Liver (tissue), 8 donors: ENCODE measurements at regions not wholly inside any gene's neighbourhood (a gene's known extent, or its start where the extent isn't known, plus 50 kb on each side); places are given as distances from the start of the nearest gene placed in this dataset.

Source experiments
- DNase-seq: peaks from one replicate; pipeline ENCODE4 v3.0.0-alpha.2; 2017; ENCODE audit warnings: low spot score
- H3K27ac ChIP-seq, 2 donors: one replicate each; pipeline ENCODE4 v1.7.0; 2013; ENCODE audit warnings: inconsistent platforms in 2 of 2, low read length in 2 of 2, control low read depth in 1 of 2, low read depth in 1 of 2, mild to moderate bottlenecking in 1 of 2
- H3K27me3 ChIP-seq, 4 donors: one replicate each; pipeline versions ENCODE4 v1.6.1 to v1.7.0; 2013; ENCODE audit warnings: low read length in 3 of 4, inconsistent platforms in 1 of 4, mild to moderate bottlenecking in 1 of 4, moderate library complexity in 1 of 4; ENCODE audit not compliant: control insufficient read depth in 4 of 4, insufficient read depth in 4 of 4
- H3K36me3 ChIP-seq, 4 donors: one replicate each; pipeline versions ENCODE4 v1.6.1 to v1.7.0; 2013; ENCODE audit warnings: low read length in 3 of 4, mild to moderate bottlenecking in 3 of 4, low read depth in 1 of 4, moderate library complexity in 1 of 4; ENCODE audit not compliant: control insufficient read depth in 4 of 4, insufficient read depth in 3 of 4
- H3K4me1 ChIP-seq, 4 donors: one replicate each; pipeline versions ENCODE4 v1.6.1 to v1.7.0; 2013; ENCODE audit warnings: low read length in 3 of 4, mild to moderate bottlenecking in 3 of 4, moderate library complexity in 1 of 4; ENCODE audit not compliant: control insufficient read depth in 4 of 4, insufficient read depth in 4 of 4
- H3K4me3 ChIP-seq, 3 donors: one replicate each; pipeline versions ENCODE4 v1.6.1 to v1.7.0; 2013; ENCODE audit warnings: low read length in 3 of 3, control low read depth in 1 of 3, low read depth in 1 of 3, mild to moderate bottlenecking in 1 of 3
- H3K9ac ChIP-seq, 2 donors: one replicate each; pipeline ENCODE4 v1.7.0; 2013; ENCODE audit warnings: low read length in 2 of 2, mild to moderate bottlenecking in 2 of 2, moderate library complexity in 2 of 2, control low read depth in 1 of 2, low read depth in 1 of 2
- H3K9me3 ChIP-seq, 4 donors: one replicate each; pipeline versions ENCODE4 v1.6.1 to v1.7.0; 2013; ENCODE audit warnings: low read length in 3 of 4; ENCODE audit not compliant: control insufficient read depth in 4 of 4
- EGR1 ChIP-seq, 2 donors: IDR thresholded peaks; 2 replicates each; pipeline ENCODE4 v1.6.1; 2016 to 2018; ENCODE audit warnings: antibody characterized with exemption in 2 of 2, low read depth in 2 of 2
- FOXA1 ChIP-seq: IDR thresholded peaks from 2 replicates; pipeline ENCODE4 v1.6.1; 2016; ENCODE audit warnings: antibody characterized with exemption
- FOXA2 ChIP-seq: IDR thresholded peaks from 2 replicates; pipeline ENCODE4 v1.6.1; 2016; ENCODE audit warnings: antibody characterized with exemption
- GABPA ChIP-seq, 2 donors: IDR thresholded peaks in 1 of 2; conservative IDR thresholded peaks in 1 of 2; 2 replicates each; pipeline ENCODE4 v1.6.1; 2016; ENCODE audit warnings: antibody characterized with exemption in 2 of 2, mild to moderate bottlenecking in 1 of 2, moderate library complexity in 1 of 2
- HNF4A ChIP-seq, 2 donors: conservative IDR thresholded peaks; 2 replicates each; pipeline ENCODE4 v1.6.1; 2016; ENCODE audit warnings: antibody characterized with exemption in 2 of 2, mild to moderate bottlenecking in 2 of 2
- HNF4G ChIP-seq: IDR thresholded peaks from 2 replicates; pipeline ENCODE4 v1.6.1; 2016; ENCODE audit warnings: antibody characterized with exemption
- JUND ChIP-seq, 2 donors: IDR thresholded peaks; 2 replicates each; pipeline ENCODE4 v1.6.1; 2016; ENCODE audit warnings: antibody characterized with exemption in 2 of 2
- NR2F2 ChIP-seq: IDR thresholded peaks from 2 replicates; pipeline ENCODE4 v1.6.1; 2016; ENCODE audit warnings: antibody characterized with exemption
- RAD21 ChIP-seq, 2 donors: IDR thresholded peaks; 2 replicates each; pipeline ENCODE4 v1.6.1; 2016; ENCODE audit warnings: antibody characterized with exemption in 2 of 2, mild to moderate bottlenecking in 2 of 2
- RXRA ChIP-seq, 2 donors: IDR thresholded peaks; 2 replicates each; pipeline ENCODE4 v1.6.1; 2017 to 2018; ENCODE audit warnings: antibody characterized with exemption in 2 of 2, mild to moderate bottlenecking in 1 of 2
- SP1 ChIP-seq: IDR thresholded peaks from 2 replicates; pipeline ENCODE4 v1.6.1; 2018; ENCODE audit warnings: antibody characterized with exemption, mild to moderate bottlenecking
- TAF1 ChIP-seq: conservative IDR thresholded peaks from 2 replicates; pipeline ENCODE4 v1.6.1; 2016; ENCODE audit warnings: antibody characterized with exemption, mild to moderate bottlenecking
- YY1 ChIP-seq: IDR thresholded peaks from 2 replicates; pipeline ENCODE4 v1.6.1; 2016; ENCODE audit warnings: antibody characterized with exemption, mild to moderate bottlenecking
- WGBS: extraction: QIAGEN DNeasy Blood & Tissue Kit; methylation state at CpG from one replicate; pipeline ENCODE4 v1.1.7; 2013; 5-methylcytosine and 5-hydroxymethylcytosine counted together
- TF ChIP-seq, protein P1 (sequence below): IDR thresholded peaks from 2 replicates; pipeline ENCODE4 v1.6.1; 2016; ENCODE audit warnings: antibody characterized with exemption
- TF ChIP-seq, protein P2 (sequence below): IDR thresholded peaks from 2 replicates; pipeline ENCODE4 v1.6.1; 2016; ENCODE audit warnings: antibody characterized with exemption
- TF ChIP-seq, protein P3 (sequence below): IDR thresholded peaks from 2 replicates; pipeline ENCODE4 v1.6.1; 2016; ENCODE audit warnings: antibody characterized with exemption
- TF ChIP-seq, protein P4 (sequence below): fragments of 150-350 bp; IDR thresholded peaks from 2 replicates; pipeline ENCODE4 v1.5.1; 2017; ENCODE audit warnings: improper control_type of control experiment, low read depth, low read length; ENCODE audit not compliant: missing input control
- TF ChIP-seq, protein P5 (sequence below): IDR thresholded peaks from 2 replicates; pipeline ENCODE4 v1.6.1; 2016; ENCODE audit warnings: antibody characterized with exemption, mild to moderate bottlenecking
- donor health status: healthy.
- donor health status: healthy.
- donor health status: healthy.
- donor health status: healthy.
- donor health status: healthy.

DNA sequence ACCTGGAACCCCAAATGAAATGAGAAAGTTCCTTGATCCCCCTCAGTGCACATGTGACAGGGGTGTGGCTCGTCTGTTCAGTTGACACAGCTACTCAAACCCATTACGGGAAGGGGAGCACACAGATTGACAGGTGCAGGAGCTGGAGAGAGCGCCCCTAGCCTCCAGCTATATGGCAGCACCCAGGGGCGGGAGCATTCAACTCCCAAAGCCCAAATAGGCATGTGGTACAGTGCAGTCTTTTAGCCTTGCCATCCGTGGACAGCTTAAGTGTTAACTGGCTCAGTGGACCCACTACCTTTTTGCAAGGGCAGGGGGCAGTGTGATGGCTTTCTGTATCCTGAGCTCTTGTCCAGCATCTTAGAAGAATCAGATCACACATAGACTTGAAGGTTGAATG, 1374.2 kb upstream of the ALCAM start:
- no peak for DNase-seq
- H3K27me3 ChIP-seq: no peaks in the 10 kb centered on the region
- WGBS: 94% methylated on average over 5 of the region's 5 CpGs
- TF ChIP-seq RAD21 (IDR thresholded peaks at IDR 0.05) (no peak), HNF4G (no peak), RXRA (IDR thresholded peaks at IDR 0.05) (no peak), NR2F2 (no peak), TAF1 (no peak)
- TF ChIP-seq, protein P1, sequence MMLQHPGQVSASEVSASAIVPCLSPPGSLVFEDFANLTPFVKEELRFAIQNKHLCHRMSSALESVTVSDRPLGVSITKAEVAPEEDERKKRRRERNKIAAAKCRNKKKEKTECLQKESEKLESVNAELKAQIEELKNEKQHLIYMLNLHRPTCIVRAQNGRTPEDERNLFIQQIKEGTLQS: no peak
- no peak overlapping the region for H3K4me3 ChIP-seq
- H3K4me1 ChIP-seq: no peaks in the 10 kb centered on the region
- peaks cover 0 to 2% (median 0%) of the 10 kb centered on the region in 4 donors for H3K9me3 ChIP-seq
- H3K36me3 ChIP-seq: no peaks in the 10 kb centered on the region
- no peak overlapping the region for H3K9ac ChIP-seq
- no peak overlapping the region for H3K27ac ChIP-seq

DNA sequence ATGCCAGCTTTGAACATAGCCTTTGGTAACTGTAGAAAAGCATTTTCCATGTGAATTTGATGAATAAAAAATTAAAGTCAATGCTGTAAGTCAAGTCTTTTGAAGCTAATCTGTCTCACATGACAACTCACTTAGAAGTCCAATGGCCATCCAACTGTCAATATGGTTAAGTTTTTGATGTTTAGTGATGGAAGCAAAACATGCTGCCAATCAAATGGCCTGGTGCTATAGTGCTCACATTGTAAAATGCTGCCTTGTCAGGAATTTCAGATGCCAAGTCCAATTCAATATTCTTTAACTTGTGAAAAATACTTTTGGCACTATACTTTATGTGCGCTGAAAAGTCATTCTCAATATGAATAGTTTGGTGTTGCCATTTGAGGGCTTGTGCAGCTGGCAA, 1361.8 kb upstream of the ALCAM start:
- Histone ChIP-seq H3K4me1 (no peaks in the 10 kb centered on the region), H3K27ac (no peak overlapping the region), H3K36me3 (no peaks in the 10 kb centered on the region), H3K27me3 (no peaks in the 10 kb centered on the region), H3K4me3 (no peak overlapping the region), H3K9ac (no peak overlapping the region), H3K9me3 (no peaks in the 10 kb centered on the region)
- 94% methylated on average over 1 of the region's 1 CpG for WGBS
- TF ChIP-seq, protein P2, sequence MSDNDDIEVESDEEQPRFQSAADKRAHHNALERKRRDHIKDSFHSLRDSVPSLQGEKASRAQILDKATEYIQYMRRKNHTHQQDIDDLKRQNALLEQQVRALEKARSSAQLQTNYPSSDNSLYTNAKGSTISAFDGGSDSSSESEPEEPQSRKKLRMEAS: no peak
- TF ChIP-seq FOXA2 (no peak), HNF4A (conservative IDR thresholded peaks at IDR 0.05) (no peak), HNF4G (no peak), SP1 (no peak), NR2F2 (no peak), RXRA (IDR thresholded peaks at IDR 0.05) (no peak), RAD21 (IDR thresholded peaks at IDR 0.05) (no peak), GABPA (IDR thresholded peaks at IDR 0.05 in 1 of 2, conservative IDR thresholded peaks at IDR 0.05 in 1 of 2) (no peak), EGR1 (IDR thresholded peaks at IDR 0.05; ENCODE audit: low read depth in 2 of 2) (no peak)
- TF ChIP-seq, protein P3, sequence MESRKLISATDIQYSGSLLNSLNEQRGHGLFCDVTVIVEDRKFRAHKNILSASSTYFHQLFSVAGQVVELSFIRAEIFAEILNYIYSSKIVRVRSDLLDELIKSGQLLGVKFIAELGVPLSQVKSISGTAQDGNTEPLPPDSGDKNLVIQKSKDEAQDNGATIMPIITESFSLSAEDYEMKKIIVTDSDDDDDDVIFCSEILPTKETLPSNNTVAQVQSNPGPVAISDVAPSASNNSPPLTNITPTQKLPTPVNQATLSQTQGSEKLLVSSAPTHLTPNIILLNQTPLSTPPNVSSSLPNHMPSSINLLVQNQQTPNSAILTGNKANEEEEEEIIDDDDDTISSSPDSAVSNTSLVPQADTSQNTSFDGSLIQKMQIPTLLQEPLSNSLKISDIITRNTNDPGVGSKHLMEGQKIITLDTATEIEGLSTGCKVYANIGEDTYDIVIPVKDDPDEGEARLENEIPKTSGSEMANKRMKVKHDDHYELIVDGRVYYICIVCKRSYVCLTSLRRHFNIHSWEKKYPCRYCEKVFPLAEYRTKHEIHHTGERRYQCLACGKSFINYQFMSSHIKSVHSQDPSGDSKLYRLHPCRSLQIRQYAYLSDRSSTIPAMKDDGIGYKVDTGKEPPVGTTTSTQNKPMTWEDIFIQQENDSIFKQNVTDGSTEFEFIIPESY: no peak
- TF ChIP-seq, protein P1: no peak
- no peak for DNase-seq

DNA sequence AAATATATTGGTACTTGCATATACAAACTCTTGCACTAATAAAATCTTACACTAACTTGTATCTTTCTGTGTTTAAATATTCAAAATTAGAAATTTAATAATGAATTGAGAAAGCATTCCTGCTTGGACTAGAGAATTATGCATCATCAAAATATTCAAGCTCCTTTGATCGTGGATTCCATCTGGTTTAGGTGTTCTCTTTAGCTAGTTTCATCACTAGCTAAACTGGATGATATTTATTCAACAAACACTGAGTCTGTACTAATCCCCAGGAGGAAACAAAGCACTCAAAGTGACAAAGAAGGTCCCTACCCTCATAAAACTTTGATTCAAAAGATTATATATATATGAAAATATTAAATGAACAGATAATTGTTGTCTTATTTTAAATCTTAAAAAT, 1360.9 kb upstream of the ALCAM start:
- WGBS: 55% methylated on average over 1 of the region's 1 CpG
- no peak for DNase-seq
- H3K4me1 ChIP-seq: no peaks in the 10 kb centered on the region
- no peak overlapping the region for H3K9ac ChIP-seq
- no peak overlapping the region for H3K4me3 ChIP-seq
- no peaks in the 10 kb centered on the region for H3K9me3 ChIP-seq
- no peaks in the 10 kb centered on the region for H3K36me3 ChIP-seq
- no peaks in the 10 kb centered on the region for H3K27me3 ChIP-seq
- no peak overlapping the region for H3K27ac ChIP-seq
- TF ChIP-seq NR2F2 (no peak), JUND (IDR thresholded peaks at IDR 0.05) (no peak), FOXA1 (no peak), HNF4A (conservative IDR thresholded peaks at IDR 0.05) (no peak), RAD21 (IDR thresholded peaks at IDR 0.05) (no peak), TAF1 (no peak), RXRA (IDR thresholded peaks at IDR 0.05) (no peak), YY1 (no peak)
- TF ChIP-seq, protein P2: no peak
- TF ChIP-seq, protein P4, sequence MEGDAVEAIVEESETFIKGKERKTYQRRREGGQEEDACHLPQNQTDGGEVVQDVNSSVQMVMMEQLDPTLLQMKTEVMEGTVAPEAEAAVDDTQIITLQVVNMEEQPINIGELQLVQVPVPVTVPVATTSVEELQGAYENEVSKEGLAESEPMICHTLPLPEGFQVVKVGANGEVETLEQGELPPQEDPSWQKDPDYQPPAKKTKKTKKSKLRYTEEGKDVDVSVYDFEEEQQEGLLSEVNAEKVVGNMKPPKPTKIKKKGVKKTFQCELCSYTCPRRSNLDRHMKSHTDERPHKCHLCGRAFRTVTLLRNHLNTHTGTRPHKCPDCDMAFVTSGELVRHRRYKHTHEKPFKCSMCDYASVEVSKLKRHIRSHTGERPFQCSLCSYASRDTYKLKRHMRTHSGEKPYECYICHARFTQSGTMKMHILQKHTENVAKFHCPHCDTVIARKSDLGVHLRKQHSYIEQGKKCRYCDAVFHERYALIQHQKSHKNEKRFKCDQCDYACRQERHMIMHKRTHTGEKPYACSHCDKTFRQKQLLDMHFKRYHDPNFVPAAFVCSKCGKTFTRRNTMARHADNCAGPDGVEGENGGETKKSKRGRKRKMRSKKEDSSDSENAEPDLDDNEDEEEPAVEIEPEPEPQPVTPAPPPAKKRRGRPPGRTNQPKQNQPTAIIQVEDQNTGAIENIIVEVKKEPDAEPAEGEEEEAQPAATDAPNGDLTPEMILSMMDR: no peak
- TF ChIP-seq, protein P3: no peak
- TF ChIP-seq, protein P5, sequence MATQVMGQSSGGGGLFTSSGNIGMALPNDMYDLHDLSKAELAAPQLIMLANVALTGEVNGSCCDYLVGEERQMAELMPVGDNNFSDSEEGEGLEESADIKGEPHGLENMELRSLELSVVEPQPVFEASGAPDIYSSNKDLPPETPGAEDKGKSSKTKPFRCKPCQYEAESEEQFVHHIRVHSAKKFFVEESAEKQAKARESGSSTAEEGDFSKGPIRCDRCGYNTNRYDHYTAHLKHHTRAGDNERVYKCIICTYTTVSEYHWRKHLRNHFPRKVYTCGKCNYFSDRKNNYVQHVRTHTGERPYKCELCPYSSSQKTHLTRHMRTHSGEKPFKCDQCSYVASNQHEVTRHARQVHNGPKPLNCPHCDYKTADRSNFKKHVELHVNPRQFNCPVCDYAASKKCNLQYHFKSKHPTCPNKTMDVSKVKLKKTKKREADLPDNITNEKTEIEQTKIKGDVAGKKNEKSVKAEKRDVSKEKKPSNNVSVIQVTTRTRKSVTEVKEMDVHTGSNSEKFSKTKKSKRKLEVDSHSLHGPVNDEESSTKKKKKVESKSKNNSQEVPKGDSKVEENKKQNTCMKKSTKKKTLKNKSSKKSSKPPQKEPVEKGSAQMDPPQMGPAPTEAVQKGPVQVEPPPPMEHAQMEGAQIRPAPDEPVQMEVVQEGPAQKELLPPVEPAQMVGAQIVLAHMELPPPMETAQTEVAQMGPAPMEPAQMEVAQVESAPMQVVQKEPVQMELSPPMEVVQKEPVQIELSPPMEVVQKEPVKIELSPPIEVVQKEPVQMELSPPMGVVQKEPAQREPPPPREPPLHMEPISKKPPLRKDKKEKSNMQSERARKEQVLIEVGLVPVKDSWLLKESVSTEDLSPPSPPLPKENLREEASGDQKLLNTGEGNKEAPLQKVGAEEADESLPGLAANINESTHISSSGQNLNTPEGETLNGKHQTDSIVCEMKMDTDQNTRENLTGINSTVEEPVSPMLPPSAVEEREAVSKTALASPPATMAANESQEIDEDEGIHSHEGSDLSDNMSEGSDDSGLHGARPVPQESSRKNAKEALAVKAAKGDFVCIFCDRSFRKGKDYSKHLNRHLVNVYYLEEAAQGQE: no peak
